B cell (primary cell): ENCODE measurements at regions not wholly inside any gene's neighbourhood (a gene's known extent, or its start where the extent isn't known, plus 50 kb on each side); places are given as distances from the start of the nearest gene placed in this dataset.

Experiments used
- ATAC-seq: fragments of 200-7000 bp; cut with Tn5 transposase; one replicate; pipeline ENCODE4 v1.10.0; 2021; ENCODE audit warnings: low read depth, mild to moderate bottlenecking, moderate number of reproducible peaks, moderate library complexity
- CTCF ChIA-PET: fragments of 350-600 bp; sonication (Branson Sonifier 250); formaldehyde crosslinking; loops from one replicate; lab custom pipeline; 2021; ENCODE audit warnings: antibody characterized with exemption, inconsistent platforms; lab: Charles Lee
- POLR2A ChIA-PET: fragments of 350-600 bp; sonication (Branson Sonifier 250); formaldehyde crosslinking; loops from one replicate; lab custom pipeline; 2021; ENCODE audit warnings: antibody characterized with exemption; lab: Charles Lee
- DNase-seq: peaks from one replicate; pipeline ENCODE4 v3.0.0; 2013
- H2AFZ ChIP-seq: 2 replicates; pipeline ENCODE4 v1.6.1; 2012; ENCODE audit warnings: mild to moderate bottlenecking, low read depth, low read length; ENCODE audit not compliant: insufficient read depth, poor library complexity, severe bottlenecking
- H3K27ac ChIP-seq, 2 donors: 1 replicate in 1 of 2; 2 replicates in 1 of 2; pipeline ENCODE4 v1.5.1; 2012 to 2013; ENCODE audit warnings: low read length in 2 of 2, mild to moderate bottlenecking in 2 of 2, moderate library complexity in 1 of 2
- H3K27me3 ChIP-seq, 4 experiments: fragments of 200-600 bp in 1 of 4; sonication (generic) in 1 of 4; replicated peaks in 1 of 4; 1 replicate in 2 of 4; 2 replicates in 2 of 4; pipeline versions ENCODE4 v1.6.1 to v1.7.0; 2013 to 2016; ENCODE audit warnings: low read length in 3 of 4, mild to moderate bottlenecking in 2 of 4, mixed read lengths in 1 of 4, moderate library complexity in 1 of 4; ENCODE audit not compliant: insufficient read depth in 4 of 4, control insufficient read depth in 3 of 4; ENCODE audit errors: control extremely low read depth in 1 of 4
- H3K36me3 ChIP-seq, 2 experiments: replicated peaks in 1 of 2; 1 replicate in 1 of 2; 2 replicates in 1 of 2; pipeline versions ENCODE4 v1.6.1 to v1.7.1; 2013; ENCODE audit warnings: low read length in 1 of 2; ENCODE audit not compliant: insufficient read depth in 2 of 2, control insufficient read depth in 1 of 2; ENCODE audit errors: control extremely low read depth in 1 of 2, extremely low read depth in 1 of 2
- H3K4me1 ChIP-seq, 2 donors: fragments of 200-600 bp in 1 of 2; sonication (generic) in 1 of 2; 1 replicate in 1 of 2; 2 replicates in 1 of 2; pipeline versions ENCODE4 v1.5.1 to v1.6.1; 2013 to 2017; ENCODE audit warnings: low read length in 2 of 2; ENCODE audit not compliant: control insufficient read depth in 2 of 2, insufficient read depth in 2 of 2
- H3K4me2 ChIP-seq: replicated peaks from 2 replicates; pipeline ENCODE3; 2012; ENCODE audit warnings: mild to moderate bottlenecking, low read depth, low read length; ENCODE audit not compliant: poor library complexity, severe bottlenecking
- H3K4me3 ChIP-seq, 5 experiments: fragments of 200-600 bp in 1 of 5; sonication (generic) in 1 of 5; 1 replicate in 3 of 5; 2 replicates in 2 of 5; pipeline versions ENCODE4 v1.5.1 to v1.7.0; 2011 to 2016; ENCODE audit warnings: low read length in 4 of 5, mild to moderate bottlenecking in 4 of 5, low read depth in 2 of 5, control low read depth in 1 of 5, moderate library complexity in 1 of 5; ENCODE audit not compliant: insufficient read depth in 1 of 5; ENCODE audit errors: control extremely low read depth in 1 of 5, extremely low read depth in 1 of 5
- H3K79me2 ChIP-seq: fragments of 200-600 bp; sonication (generic); one replicate; pipeline ENCODE4 v1.6.0; 2016; ENCODE audit warnings: low read length; ENCODE audit not compliant: control insufficient read depth, insufficient read depth
- H3K9ac ChIP-seq: fragments of 200-600 bp; sonication (generic); 2 replicates; pipeline ENCODE4 v1.6.1; 2017; ENCODE audit warnings: mild to moderate bottlenecking, low read length, moderate library complexity
- H3K9me3 ChIP-seq, 3 donors: one replicate each; pipeline versions ENCODE4 v1.6.1 to v1.7.1; 2013; ENCODE audit warnings: low read length in 2 of 3; ENCODE audit not compliant: control insufficient read depth in 2 of 3, insufficient read depth in 1 of 3; ENCODE audit errors: control extremely low read depth in 1 of 3
- H4K20me1 ChIP-seq: 2 replicates; pipeline ENCODE4 v1.6.0; 2012; ENCODE audit warnings: mild to moderate bottlenecking, low read length; ENCODE audit not compliant: insufficient read depth, control insufficient read depth, poor library complexity, severe bottlenecking
- H3K27ac Mint-ChIP-seq: one replicate; pipeline ENCODE4 v1.8.0; 2021; ENCODE audit warnings: mixed read lengths
- H3K27me3 Mint-ChIP-seq: one replicate; pipeline ENCODE4 v1.8.0; 2021; ENCODE audit warnings: mixed read lengths
- H3K4me1 Mint-ChIP-seq: one replicate; pipeline ENCODE4 v1.8.0; 2021; ENCODE audit warnings: mixed read lengths
- H3K4me3 Mint-ChIP-seq: one replicate; pipeline ENCODE4 v1.8.0; 2021; ENCODE audit warnings: mixed read lengths
- H3K9me3 Mint-ChIP-seq: one replicate; pipeline ENCODE4 v1.8.0; 2022; ENCODE audit warnings: mixed read lengths; ENCODE audit not compliant: insufficient read depth
- CTCF ChIP-seq: fragments of 200-600 bp; IDR thresholded peaks from one replicate; pipeline ENCODE4 v1.8.0; 2022; ENCODE audit warnings: antibody characterized with exemption, mild to moderate bottlenecking
- EZH2 ChIP-seq: IDR thresholded peaks from 2 replicates; pipeline ENCODE4 v1.6.1; 2012; ENCODE audit warnings: borderline replicate concordance, low read depth, mild to moderate bottlenecking, moderate library complexity, low read length; ENCODE audit not compliant: insufficient read depth, poor library complexity, severe bottlenecking
- WGBS: methylation state at CpG from one replicate; pipeline ENCODE4 v1.1.5; 2013; ENCODE audit warnings: missing lambda C conversion rate; ENCODE audit not compliant: insufficient coverage; 5-methylcytosine and 5-hydroxymethylcytosine counted together
- intact Hi-C: fragments of 100-400 bp; cut with micrococcal nuclease; formaldehyde crosslinking; loops from one replicate; pipeline ENCODE4 v1.10.0; 2022

GRCh38 chr13:105773863-105774538, 761.5 kb downstream of the EFNB2 start:
- H3K4me1 Mint-ChIP-seq = no peaks in the 10 kb centered on the region
- H3K9ac ChIP-seq = no peak overlapping the region
- no peaks in the 10 kb centered on the region for H3K79me2 ChIP-seq
- intact Hi-C loops = no loop called here
- DNase-seq (no peak), ATAC-seq (no peak)
- no peak overlapping the region for H3K4me2 ChIP-seq
- no peak overlapping the region for H3K4me3 Mint-ChIP-seq
- no peaks in the 10 kb centered on the region for H4K20me1 ChIP-seq
- no peak overlapping the region for H3K4me3 ChIP-seq
- H3K27me3 ChIP-seq = no peaks in the 10 kb centered on the region
- H3K36me3 ChIP-seq = no peaks in the 10 kb centered on the region
- no peaks in the 10 kb centered on the region for H3K4me1 ChIP-seq
- no peaks in the 10 kb centered on the region for H3K9me3 ChIP-seq
- H3K27ac Mint-ChIP-seq = no peak overlapping the region
- ChIA-PET CTCF (no interaction called here), POLR2A (no interaction called here)
- no peak overlapping the region for H3K27ac ChIP-seq
- no peak for TF ChIP-seq CTCF
- no peak for TF ChIP-seq EZH2
- H3K27me3 Mint-ChIP-seq = no peaks in the 10 kb centered on the region
- no peak overlapping the region for H2AFZ ChIP-seq
- peaks cover 3% of the 10 kb centered on the region for H3K9me3 Mint-ChIP-seq
- WGBS = 10% methylated on average over 5 of the region's 7 CpGs

- Histone ChIP-seq H3K27ac (no peak overlapping the region), H3K4me2 (no peak overlapping the region), H3K9ac (no peak overlapping the region), H4K20me1 (no peaks in the 10 kb centered on the region), H3K9me3 (no peaks in the 10 kb centered on the region), H3K79me2 (no peaks in the 10 kb centered on the region), H3K36me3 (no peaks in the 10 kb centered on the region), H2AFZ (no peak overlapping the region), H3K4me3 (no peak overlapping the region), H3K4me1 (no peaks in the 10 kb centered on the region), H3K27me3 (no peaks in the 10 kb centered on the region)
- intact Hi-C loops = no loop called here
- TF ChIP-seq CTCF = no peak
- TF ChIP-seq EZH2 = no peak
- WGBS = 100% methylated on average over 2 of the region's 4 CpGs
- Mint-ChIP-seq H3K27ac (no peak overlapping the region), H3K4me3 (no peak overlapping the region), H3K9me3 (peaks cover 3% of the 10 kb centered on the region), H3K4me1 (no peaks in the 10 kb centered on the region), H3K27me3 (no peaks in the 10 kb centered on the region)
- ChIA-PET POLR2A (no interaction called here), CTCF (no interaction called here)
- DNase-seq (no peak), ATAC-seq (no peak)
Observed at GRCh38 chr13:105773241-105773640, 762.2 kb downstream of the EFNB2 start.
